GM12891 (cell line): ENCODE measurements at regions not wholly inside any gene's neighbourhood (a gene's known extent, or its start where the extent isn't known, plus 50 kb on each side); places are given as distances from the start of the nearest gene placed in this dataset.
"Not testable (repeated sequence)": the region's sequence is repeated elsewhere in the genome, so short reads cannot be mapped to it uniquely, and the experiment has no call there.

Source experiments
- POLR2A ChIP-seq: IDR thresholded peaks from 2 replicates; pipeline ENCODE4 v1.6.1; 2011; ENCODE audit warnings: low read depth, low read length, control low read depth
- POLR2AphosphoS5 ChIP-seq: IDR thresholded peaks from 2 replicates; pipeline ENCODE4 v1.6.1; 2011; ENCODE audit warnings: low read depth, low read length, control low read depth
- SPI1 ChIP-seq: IDR thresholded peaks from 2 replicates; pipeline ENCODE4 v1.6.1; 2011; ENCODE audit warnings: low read depth, low read length, control low read depth
- TAF1 ChIP-seq: IDR thresholded peaks from 2 replicates; pipeline ENCODE4 v1.6.1; 2011; ENCODE audit warnings: low read depth, low read length, control low read depth

DNA sequence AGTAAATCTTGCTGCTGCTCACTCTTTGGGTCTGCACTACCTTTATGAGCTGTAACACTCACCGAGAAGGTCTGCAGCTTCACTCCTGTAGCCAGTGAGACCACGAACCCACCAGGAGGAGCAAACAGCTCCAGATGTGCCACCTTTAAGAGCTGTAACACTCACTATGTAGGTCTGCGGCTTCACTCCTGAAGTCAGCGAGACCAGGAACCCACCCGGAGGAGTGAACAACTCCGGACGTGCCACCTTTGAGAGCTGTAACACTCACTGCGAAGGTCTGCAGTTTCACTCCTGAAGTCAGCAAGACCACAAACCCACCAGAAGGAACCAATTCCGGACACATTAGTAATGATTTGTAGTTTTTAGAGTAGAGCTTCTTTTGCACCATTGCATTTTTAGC, 481.9 kb downstream of the PCDH7 start:
- not testable (repeated sequence) for TF ChIP-seq TAF1, POLR2A, POLR2AphosphoS5, SPI1
